ENCODE measurements at regions not wholly inside any gene's neighbourhood (a gene's known extent, or its start where the extent isn't known, plus 50 kb on each side); places are given as distances from the start of the nearest gene placed in this dataset.

- H3K27ac ChIP-seq, result no peak overlapping the region
- H3K4me1 ChIP-seq, result no peaks in the 10 kb centered on the region
- no peaks in the 10 kb centered on the region for H3K27me3 ChIP-seq (replicated peaks in 1 of 7)
- intact Hi-C loops (cut with DNase I; ENCODE audit: low total_unique reads), result no loop called here
- H3K36me3 ChIP-seq, result no peaks in the 10 kb centered on the region
- no peak overlapping the region for H3K4me3 ChIP-seq
- H3K9me3 ChIP-seq, result no peaks in the 10 kb centered on the region
- TF ChIP-seq POLR2A (IDR thresholded peaks at IDR 0.05) (no peak), POLR2AphosphoS5 (IDR thresholded peaks at IDR 0.05) (no peak), CTCF (IDR thresholded peaks at IDR 0.05 in 8 of 11, conservative IDR thresholded peaks at IDR 0.05 in 3 of 11) (no peak)
- DNase-seq, result no peak
These were observed 753.5 kb upstream of the POT1 start for GRCh38 chr7:125683156-125683555.

- TF ChIP-seq POLR2AphosphoS5 (IDR thresholded peaks at IDR 0.05) (no peak), POLR2A (IDR thresholded peaks at IDR 0.05) (no peak), CTCF (IDR thresholded peaks at IDR 0.05 in 8 of 11, conservative IDR thresholded peaks at IDR 0.05 in 3 of 11) (no peak)
- intact Hi-C loops (cut with DNase I; ENCODE audit: low total_unique reads), result no loop called here
- no peaks in the 10 kb centered on the region for H3K36me3 ChIP-seq
- H3K4me1 ChIP-seq, result no peaks in the 10 kb centered on the region
- H3K27ac ChIP-seq, result no peak overlapping the region
- DNase-seq, result no peak
- H3K27me3 ChIP-seq (replicated peaks in 1 of 7), result no peaks in the 10 kb centered on the region
- 74 to 92% (median 81%) methylated on average over 3 of the region's 3 CpGs for WGBS, 5 donors
- no peak overlapping the region for H3K4me3 ChIP-seq
- H3K9me3 ChIP-seq, result no peaks in the 10 kb centered on the region
These were observed 751.9 kb upstream of the POT1 start for GRCh38 chr7:125681508-125681907.

GRCh38 chr7:125678771-125679170 is 749.1 kb upstream of the POT1 start:
- intact Hi-C loops (cut with DNase I; ENCODE audit: low total_unique reads), result no loop called here
- TF ChIP-seq POLR2A (IDR thresholded peaks at IDR 0.05), result no peak
- TF ChIP-seq CTCF (IDR thresholded peaks at IDR 0.05 in 8 of 11, conservative IDR thresholded peaks at IDR 0.05 in 3 of 11), result no peak
- TF ChIP-seq POLR2AphosphoS5 (IDR thresholded peaks at IDR 0.05), result no peak
- DNase-seq, result no peak
- WGBS, 5 donors, result 72 to 92% (median 72%) methylated on average over 2 of the region's 2 CpGs
- H3K4me1 ChIP-seq, result no peaks in the 10 kb centered on the region
- H3K27me3 ChIP-seq (replicated peaks in 1 of 7), result no peaks in the 10 kb centered on the region
- H3K27ac ChIP-seq, result no peak overlapping the region
- H3K4me3 ChIP-seq, result no peak overlapping the region
- H3K36me3 ChIP-seq, result no peaks in the 10 kb centered on the region
- no peaks in the 10 kb centered on the region for H3K9me3 ChIP-seq

- Histone ChIP-seq H3K27ac (no peak overlapping the region), H3K27me3 (replicated peaks in 1 of 7) (no peaks in the 10 kb centered on the region), H3K4me1 (no peaks in the 10 kb centered on the region), H3K36me3 (no peaks in the 10 kb centered on the region), H3K9me3 (no peaks in the 10 kb centered on the region), H3K4me3 (no peak overlapping the region)
- 14 to 27% (median 21%) methylated on average over 2 of the region's 2 CpGs for WGBS, 5 donors
- intact Hi-C loops (cut with DNase I; ENCODE audit: low total_unique reads), result no loop called here
- TF ChIP-seq CTCF (IDR thresholded peaks at IDR 0.05 in 8 of 11, conservative IDR thresholded peaks at IDR 0.05 in 3 of 11) (no peak), POLR2AphosphoS5 (IDR thresholded peaks at IDR 0.05) (no peak), POLR2A (IDR thresholded peaks at IDR 0.05) (no peak)
- DNase-seq, result no peak
These were observed 746.0 kb upstream of the POT1 start for GRCh38 chr7:125675640-125676039.

All from spleen (tissue), 11 donors.